NCI-H2171 treated with DMSO at 0.1 percent for 48 hours (cell line): ENCODE measurements at regions not wholly inside any gene's neighbourhood (a gene's known extent, or its start where the extent isn't known, plus 50 kb on each side); places are given as distances from the start of the nearest gene placed in this dataset.
"Not testable (repeated sequence)": the region's sequence is repeated elsewhere in the genome, so short reads cannot be mapped to it uniquely, and the experiment has no call there.

Experiments used
- DNase-seq: peaks from one replicate; lab custom pipeline; 2025; lab: John Stamatoyannopoulos, UW

DNA sequence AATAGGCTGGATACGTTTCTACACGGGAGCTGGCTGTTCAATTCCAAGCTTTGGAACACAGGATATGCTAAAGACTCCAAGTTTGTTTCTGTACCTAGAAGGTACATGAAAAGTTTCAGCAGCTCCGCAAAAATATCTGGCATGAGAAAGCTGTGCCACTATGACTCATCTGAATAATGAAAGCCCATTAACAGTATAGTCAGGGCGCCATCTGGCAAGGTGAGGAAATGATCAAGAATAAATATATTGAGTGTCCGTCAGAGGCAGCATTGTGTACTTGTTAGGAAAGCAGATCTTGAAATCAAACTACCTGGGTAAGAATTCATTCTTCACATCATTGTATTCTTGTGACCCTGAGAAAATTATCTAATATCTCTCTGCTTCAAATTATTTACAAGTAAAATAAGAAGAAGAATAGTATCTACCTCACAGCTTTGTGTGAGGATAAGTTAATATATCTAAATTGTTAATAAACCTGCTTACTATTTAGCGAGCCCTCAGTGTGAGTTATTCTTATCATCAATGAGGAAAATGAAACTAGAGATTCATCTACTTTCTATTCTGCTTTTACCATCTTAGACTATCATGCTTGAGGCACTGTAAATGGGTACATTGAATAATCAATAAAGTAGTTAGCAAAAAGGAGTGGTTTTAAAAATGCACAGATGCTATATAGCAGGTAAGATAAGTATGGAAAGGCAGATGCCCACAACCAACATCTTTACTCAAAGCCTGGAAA, 53.5 kb downstream of the FSCB start:
- DNase-seq = peak; percentile 85

DNA sequence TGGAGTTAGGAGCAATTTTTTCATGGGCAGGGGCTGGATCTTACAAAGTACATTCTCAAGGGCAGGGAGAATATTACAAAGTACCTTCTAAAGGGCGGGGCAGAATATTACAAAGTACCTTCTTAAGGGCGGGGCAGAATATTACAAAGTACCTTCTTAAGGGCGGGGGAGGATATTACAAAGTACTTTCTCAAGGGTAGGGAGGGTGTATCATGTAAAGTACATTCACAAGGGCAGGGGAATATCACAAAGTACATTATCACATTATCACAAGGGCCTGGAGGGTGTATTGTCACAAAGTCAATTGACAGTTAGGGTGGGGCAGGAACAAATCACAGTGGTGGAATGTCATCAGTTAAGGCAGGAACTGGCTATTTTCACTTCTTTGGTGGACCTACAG, 56.9 kb downstream of the FSCB start:
- DNase-seq = not testable (repeated sequence)

DNA sequence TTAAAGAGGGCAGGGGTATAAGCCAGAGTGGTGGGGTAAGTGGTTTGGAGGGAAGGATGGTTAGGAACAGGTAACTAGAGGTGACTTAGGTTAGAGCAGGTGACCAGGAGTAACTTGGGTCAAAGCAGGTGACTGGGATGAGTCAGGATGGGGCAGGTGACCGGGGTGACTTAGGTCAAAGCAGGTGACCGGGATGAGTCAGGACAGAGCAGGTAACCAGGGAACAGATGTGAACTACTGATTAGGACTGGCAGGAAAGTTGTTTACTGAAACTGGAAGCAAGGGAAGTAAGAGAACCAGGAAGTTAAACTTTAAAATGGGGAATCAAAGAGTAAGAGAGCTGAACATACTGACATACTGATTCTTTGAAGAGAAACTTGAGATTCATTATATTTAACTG, 57.4 kb downstream of the FSCB start:
- no peak for DNase-seq

DNA sequence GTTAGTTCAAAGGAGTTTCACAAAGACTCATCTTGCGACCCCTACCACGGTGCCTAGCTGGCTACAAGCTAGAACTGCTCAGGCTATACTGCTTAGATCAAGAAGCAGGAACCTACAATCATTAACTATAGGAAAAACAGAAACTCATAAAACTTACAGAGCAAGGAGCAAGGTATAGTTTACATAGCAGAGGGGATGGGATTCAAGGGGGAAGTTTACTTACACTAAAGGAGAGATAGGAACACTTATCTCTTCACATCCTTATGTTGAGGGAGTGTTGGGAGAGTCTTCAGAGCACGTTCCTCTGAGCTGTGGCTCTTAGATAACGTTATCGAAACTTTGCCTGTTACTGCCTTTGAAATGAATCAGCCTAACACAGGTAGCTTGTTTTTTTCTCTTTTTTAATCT, 58.1 kb downstream of the FSCB start:
- DNase-seq = no peak

DNA sequence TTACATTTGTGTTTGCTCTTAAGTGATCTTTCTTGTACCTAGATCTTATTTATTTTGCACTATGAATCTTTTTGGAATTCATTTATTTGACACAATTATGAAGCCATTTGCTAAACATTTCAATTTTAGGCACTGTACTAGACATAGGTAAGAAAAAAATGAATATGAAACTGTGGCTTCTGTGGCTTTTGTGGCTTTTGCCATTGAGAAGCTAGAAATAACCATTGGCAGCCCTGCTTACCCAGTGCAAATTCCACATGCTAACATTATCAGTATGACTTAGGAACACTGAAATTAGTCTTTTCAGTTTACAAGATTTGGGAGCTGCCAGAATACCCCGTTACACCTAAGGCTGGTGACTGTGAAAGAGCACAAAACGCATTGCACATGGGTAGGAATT, 60.1 kb downstream of the FSCB start:
- DNase-seq = no peak

DNA sequence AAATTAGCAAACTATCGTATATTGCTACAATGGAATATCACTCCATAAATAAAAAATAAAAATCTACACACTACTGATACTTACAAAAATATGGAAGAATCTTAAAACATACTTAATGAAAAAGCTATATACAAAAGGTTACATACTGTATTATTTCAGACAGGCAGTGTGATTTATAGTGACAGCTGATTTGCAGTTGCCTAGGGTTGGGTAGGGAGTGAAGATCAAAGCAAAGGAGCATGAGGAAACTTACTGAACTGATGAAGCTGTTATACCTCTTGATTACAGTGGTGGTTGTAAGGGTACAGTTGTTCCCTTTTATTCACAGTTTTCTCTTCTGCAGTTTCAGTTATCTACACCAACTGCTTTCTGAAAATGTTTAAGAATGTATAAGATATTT, 62.6 kb downstream of the FSCB start:
- no peak for DNase-seq

DNA sequence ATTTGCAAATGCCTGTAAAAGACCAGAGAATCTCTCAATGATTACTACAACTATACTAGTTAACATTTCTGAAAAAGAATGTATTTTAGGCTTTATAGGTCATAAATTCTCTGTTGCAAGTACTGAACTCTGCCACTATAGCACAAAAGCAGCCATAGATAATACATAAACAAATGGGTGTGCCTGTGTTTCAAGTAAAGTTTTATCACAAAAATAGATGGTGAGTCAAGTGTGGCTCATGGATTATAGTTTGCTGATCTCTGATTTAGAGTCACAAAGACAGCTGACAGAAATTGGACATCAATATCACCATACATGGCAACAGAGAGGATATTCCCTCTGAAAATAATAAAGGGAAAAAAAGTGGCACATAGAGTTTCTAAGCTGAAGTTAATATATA, 68.1 kb downstream of the FSCB start:
- DNase-seq = no peak

DNA sequence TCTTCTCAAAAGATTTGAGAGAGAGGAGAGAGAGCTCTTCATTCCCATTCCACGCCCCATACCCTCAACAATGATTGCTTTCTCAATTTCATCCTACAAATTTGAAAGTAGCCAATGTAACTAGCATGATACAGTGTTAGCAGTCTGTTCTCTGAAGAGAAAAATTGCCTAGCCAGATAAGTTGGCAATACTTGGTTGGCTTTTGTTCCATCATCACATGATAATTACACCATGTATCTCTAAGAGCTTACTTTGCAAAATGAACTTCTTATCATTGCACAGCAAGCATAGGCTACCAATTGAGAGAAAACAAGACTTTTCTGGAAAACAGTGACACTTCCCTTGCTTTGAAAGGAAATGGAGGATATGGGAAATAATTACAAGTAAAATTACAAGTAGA, 68.9 kb downstream of the FSCB start:
- DNase-seq = no peak

DNA sequence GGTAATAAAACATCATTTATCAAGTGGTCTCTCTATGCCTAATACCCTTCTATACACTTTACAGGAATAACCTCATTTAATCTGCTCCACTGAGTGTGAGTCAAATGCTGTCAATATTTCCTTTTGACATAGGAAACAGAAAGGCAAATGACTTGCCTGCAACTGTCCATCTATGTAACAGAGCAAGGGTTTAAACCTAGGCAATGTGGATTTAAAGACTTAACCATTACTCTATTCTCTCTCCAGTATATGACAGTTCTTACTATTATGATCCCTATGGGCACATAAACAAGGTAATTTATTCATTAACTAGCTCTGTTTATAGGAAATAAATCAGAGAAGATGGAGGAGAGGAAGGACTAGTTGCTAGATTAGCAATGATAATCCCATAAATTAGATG, 70.6 kb downstream of the FSCB start:
- no peak for DNase-seq

DNA sequence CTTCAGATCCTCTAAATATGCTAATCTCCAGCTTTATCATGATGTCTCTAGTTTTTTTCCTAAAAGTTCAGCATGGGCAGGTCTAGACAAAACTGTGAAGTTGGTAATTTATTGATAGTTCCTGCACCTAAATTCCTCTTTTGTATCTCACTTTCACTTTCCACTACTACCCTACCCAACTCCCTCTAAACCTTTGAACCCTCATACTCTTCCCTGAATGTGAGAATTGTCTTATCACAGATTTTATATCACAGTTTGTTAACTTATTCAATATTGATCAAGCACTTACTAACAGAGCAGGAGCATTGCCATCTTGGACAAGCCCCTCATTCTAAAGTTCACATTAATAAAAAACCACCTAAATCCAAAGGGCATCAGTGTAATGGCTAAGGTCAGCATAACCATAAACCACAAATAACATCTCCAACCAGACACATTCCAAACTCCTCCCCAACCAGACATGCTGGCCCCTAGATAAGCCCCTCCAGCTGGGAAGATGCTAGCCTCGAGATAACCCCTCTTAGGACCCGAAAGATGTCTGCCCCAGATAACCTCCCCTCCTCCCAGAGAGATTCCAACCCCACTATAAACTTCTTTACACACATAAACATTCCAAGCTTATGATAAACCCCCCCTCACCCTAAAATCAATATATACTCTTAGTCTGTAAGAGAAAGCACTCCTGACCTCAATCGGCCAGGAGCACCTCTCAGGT, 78.7 kb downstream of the FSCB start:
- DNase-seq = no peak

DNA sequence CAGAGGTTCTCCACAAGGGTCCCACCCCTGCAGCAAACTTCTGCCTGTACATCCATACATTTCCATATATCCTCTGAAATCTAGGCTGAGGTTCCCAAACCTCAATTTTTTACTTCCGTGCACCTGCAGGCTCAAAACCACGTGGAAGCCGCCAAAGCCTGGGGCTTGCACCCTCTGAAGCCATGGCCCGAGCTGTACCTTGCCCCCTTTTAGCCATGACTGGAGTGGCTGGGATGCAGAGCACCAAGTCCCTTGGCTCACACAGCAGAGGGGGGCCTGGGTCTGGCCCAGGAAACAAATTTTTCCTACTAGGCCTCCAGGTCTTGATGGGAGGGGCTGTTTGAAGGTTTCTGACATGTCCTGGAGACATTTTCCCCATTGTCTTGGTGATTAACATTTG, 84.4 kb downstream of the FSCB start:
- DNase-seq = no peak

DNA sequence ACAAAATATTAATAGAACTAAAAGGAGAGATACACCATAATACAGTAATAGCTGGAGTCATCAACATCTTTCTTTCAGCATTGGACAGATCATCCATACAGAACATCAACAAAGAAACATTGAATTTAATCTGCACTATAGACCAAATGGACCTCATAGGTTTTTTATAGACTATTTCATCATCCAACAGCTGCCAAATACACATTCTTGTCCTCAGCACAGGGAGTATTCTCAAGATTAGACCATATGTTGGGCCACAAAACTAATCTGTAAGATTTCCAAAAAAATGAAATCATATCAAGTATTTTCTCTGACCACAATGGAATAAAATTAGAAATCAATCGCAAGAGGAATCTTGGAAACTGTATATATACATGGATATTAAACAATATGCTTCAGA, 86.9 kb downstream of the FSCB start:
- DNase-seq = no peak

DNA sequence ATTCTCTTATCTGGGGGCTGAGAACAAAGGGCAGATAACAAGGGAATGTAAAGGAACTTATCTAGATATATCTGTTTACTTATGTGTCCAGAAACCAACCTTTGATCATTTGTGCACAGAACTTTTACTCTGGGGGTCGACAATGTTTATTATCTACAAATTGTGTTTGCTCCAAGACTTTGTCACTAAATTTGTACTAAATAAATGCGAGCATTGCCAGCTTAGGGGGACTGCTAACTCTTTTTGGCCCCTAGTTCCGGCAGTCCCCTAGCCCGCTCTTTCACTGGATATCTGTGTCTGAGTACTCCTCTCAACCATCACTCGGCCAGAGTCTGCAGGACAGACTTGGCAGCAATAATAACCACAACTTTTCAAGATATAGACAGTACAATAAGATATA, 88.2 kb downstream of the FSCB start:
- DNase-seq = no peak

DNA sequence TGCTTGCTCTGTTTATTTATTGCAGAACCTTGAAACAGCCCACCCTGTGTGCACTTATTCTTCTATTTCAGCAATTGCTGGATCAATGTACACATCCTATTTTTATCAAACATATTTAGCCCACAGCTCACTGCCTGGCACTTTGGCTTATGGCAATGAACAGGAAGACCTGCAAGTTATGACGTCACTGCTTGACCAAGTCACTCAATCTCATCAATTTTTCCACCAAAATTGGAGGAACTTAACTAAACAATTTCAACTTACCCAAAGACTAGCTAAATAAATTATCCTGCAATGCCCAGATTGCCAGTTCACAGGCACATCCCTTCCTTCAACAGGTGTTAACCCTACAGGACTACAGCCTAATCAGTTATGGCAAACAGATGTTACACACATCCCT, 89.3 kb downstream of the FSCB start:
- DNase-seq = no peak

DNA sequence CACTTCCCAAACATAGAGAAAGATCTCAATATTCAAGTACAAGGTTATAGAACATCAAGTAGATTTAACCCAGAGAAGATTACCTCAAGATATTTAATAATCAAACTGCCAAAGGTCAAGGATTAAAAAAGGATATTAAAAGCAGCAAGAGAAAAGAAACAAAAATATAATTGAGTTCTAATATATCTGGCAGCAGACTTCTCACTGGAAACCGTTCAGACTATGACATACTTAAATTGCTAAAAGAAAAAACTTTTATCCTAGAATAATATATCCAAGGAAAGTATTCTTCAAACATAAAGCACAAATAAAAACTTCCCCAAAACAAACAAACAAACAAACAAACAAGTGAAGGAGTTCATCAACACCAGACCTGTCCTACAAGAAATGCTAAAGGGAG, 92.4 kb downstream of the FSCB start:
- DNase-seq = no peak

DNA sequence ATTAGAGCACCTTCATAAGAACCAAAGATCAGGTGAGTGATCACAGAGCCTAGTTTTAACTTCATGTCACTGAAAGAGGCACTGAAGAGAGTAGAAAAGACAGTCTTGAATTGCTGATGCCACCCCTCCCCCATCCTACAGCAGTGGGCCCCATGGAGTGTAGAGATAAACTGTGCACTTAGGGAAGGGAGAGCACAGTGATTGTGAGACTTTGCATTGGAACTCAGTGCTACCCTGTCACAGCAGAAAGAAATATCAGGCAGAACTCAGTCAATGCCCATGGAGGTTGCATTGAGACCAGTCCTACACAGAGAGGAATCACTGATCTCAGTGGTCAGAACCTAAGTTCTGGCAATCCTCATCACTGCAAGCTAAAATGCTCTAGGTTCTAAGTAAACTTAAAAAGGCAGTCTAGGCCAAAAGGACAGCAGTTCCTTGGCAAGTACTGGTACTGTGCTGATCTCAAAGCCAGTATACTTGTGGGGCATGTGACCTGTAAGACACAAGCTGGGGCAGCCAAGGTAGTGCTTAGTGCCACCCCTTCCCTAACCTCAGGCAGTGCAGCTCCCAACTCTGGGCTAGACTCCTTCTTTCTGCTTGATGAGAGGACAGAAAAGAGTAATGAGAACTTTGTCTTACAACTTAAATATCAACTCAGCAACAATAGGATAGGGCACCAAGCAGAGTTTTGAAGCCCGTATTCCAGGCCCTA, 94.1 kb downstream of the FSCB start:
- no peak for DNase-seq

DNA sequence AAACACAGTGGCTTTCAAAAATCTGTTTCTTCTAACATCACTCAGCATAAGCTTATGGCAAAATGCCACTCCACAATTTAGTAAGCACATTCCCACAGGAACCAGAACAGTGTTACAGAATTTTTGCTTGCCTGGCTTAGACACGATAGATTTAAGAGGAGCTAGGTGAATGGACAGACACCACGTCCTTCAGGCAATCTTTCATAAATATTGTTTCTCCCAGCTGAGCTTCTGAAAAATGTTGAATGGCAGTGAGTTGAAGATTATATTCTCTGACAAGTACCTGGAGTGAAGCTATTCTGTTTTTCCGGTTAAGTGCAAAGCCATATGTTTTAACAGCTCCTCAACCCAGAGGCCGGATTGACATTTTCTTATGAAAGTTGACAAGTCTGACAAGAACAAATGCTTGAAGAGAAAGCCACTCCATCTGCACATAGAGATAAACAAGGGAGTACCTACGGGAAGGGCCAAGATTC, 102.0 kb downstream of the FSCB start:
- DNase-seq = peak; percentile 66

DNA sequence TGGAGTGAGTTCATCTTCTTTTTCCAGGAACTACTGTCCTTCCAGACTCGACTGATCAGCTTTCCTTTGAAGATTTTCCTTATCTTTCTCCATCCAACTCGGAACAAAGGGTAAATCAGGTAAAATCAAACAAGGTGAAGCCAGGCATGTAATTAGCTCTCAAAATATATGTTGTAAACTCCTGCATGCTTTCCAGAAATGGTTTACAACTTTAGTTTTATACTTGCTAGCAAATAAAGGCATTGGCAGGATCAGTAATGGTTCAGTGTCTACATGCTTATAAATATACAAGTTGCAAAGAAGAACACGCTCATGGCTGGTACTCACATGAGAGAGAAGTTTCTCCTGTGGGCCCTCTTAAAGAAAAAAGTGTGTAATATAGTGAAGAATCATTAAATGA, 102.5 kb downstream of the FSCB start:
- no peak for DNase-seq

DNA sequence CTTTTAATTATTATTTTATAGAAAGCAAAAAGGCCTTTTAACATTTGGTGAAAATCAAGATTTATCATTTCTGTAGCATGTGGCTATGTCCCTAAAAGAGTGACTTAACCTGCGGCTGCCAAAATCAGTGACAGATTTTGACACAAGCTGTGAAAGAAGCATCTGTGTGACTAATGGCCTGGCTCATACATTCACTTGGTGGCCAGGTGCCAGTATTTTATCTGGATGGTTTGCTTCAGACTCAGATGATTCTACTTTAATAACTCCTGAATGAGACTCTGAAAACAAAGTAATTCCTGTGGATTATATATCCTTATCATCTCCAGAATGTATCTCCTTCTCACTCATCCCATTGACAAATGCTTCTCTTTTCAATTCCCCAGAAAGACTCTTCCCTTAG, 103.0 kb downstream of the FSCB start:
- DNase-seq = peak; percentile 77

DNA sequence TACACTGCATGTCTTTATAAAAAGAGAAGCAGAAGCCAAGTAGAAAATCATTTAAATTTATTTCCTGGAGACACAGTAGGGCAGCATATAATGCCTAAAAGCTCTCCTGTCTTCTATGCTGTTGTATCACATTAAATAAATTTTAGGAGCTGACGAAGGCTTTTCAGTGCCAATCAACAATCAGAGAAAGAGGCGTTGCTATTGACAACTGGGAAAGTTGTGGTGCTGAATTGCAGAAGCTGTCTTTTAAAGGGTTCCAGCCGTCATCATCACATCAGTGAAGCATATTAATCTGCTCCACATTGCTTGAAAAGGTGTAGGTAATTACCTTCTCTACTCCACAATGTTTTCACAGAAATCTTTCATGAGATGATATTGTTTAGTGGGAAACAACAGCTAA, 103.9 kb downstream of the FSCB start:
- DNase-seq = no peak

DNA sequence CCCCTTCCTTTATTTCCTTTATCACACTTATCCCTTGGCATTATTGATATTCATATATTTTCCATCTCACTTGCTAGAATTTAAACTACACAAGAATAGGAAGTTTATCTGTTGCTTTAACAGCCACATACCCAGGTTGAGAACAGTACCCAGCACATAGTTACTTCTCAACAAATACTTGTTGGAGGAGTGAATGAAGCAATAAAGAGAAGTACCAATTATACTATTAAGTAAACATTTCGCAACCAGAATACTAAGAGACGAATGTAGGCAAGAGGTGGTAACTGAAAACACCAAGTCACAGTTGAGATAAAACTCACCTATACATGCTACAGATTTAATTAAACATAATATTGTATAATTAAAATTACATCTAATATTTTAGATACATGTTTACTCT, 110.9 kb downstream of the FSCB start:
- DNase-seq = no peak

DNA sequence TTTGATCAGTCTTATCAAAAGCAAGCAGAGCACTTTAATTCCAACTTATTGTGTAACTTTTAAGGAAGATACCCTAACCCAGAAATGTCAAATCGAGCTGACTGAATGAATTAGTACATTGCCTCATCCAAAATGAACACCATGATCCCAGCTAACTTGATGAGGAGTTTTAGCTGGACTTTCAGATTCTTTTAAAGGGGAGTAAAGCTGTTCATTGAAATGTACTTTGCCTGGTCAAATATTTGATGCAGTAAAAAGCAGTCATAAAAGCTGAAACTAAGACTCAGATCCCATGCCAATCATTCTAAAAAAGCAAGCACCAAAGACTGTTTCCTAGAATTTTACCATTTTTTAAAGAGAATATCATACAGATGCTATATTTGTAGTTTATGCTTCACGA, 114.1 kb downstream of the FSCB start:
- DNase-seq = no peak

DNA sequence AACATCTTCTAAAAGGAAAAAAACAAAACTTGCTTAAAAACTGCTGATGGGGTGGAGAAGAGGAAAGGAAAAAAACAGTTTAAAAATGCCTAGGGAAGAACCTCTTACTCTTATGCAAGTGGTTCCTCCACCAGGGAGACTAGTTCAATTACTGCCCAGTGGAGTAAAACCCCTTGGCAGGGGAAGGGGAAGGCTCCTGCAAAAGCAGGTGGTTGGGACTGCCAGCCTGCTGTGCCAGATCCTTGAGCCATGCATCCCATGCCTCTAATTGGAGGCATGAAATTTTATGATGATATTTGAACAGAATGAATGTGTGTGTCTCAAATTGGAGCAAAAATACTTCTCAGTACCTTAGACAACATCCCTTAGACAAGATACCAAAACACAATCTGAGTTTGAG, 118.8 kb downstream of the FSCB start:
- no peak for DNase-seq
